Endothelial cell of umbilical vein (primary cell): ENCODE measurements at regions not wholly inside any gene's neighbourhood (a gene's known extent, or its start where the extent isn't known, plus 50 kb on each side); places are given as distances from the start of the nearest gene placed in this dataset.

Experiments used
- BruUV-seq: library from RNA; stranded (reverse); fragments of 400-500 nt; replicated peaks from 2 replicates; lab custom pipeline; 2021; lab: Mats Ljungman, UMichigan
- CTCF ChIA-PET: fragments of 300-600, 350-600 bp; sonication (Branson Sonifier 250); formaldehyde crosslinking; loops from one replicate; lab custom pipeline; 2021; ENCODE audit warnings: antibody characterized with exemption, inconsistent platforms; lab: Charles Lee
- POLR2A ChIA-PET: fragments of 300-600, 350-600 bp; sonication (Branson Sonifier 250); formaldehyde crosslinking; loops from one replicate; lab custom pipeline; 2021; ENCODE audit warnings: antibody characterized with exemption, inconsistent platforms; lab: Charles Lee
- DNase-seq: peaks from one replicate; pipeline ENCODE4 v3.0.0-alpha.2; 2011; ENCODE audit warnings: low read depth, low spot score
- FAIRE-seq: peaks from 2 replicates; lab custom pipeline; 2011; peaks lifted over from hg19 to GRCh38; lab: Jason Lieb, UNC
- H2AFZ ChIP-seq: 2 replicates; pipeline ENCODE4 v1.6.0; 2012; ENCODE audit warnings: low read depth, low read length, control low read depth, inconsistent platforms
- H3K27ac ChIP-seq: 2 replicates; pipeline ENCODE4 v1.5.1; 2011; ENCODE audit warnings: low read depth, mild to moderate bottlenecking, control low read depth, low read length, moderate library complexity; ENCODE audit not compliant: insufficient read depth
- H3K27me3 ChIP-seq, 2 experiments: 2 replicates each; pipeline versions ENCODE4 v1.6.0 to v1.6.1; 2011; ENCODE audit warnings: low read length in 2 of 2, mixed read lengths in 1 of 2; ENCODE audit not compliant: control insufficient read depth in 2 of 2, insufficient read depth in 2 of 2
- H3K36me3 ChIP-seq, 2 experiments: 2 replicates in 1 of 2; 3 replicates in 1 of 2; pipeline ENCODE4 v1.5.1; 2011; ENCODE audit warnings: low read length in 2 of 2, mild to moderate bottlenecking in 1 of 2, moderate library complexity in 1 of 2; ENCODE audit not compliant: control insufficient read depth in 2 of 2, insufficient read depth in 2 of 2; ENCODE audit errors: extremely low read depth in 1 of 2
- H3K4me1 ChIP-seq: 3 replicates; pipeline ENCODE4 v1.5.1; 2011; ENCODE audit warnings: mild to moderate bottlenecking, low read length; ENCODE audit not compliant: control insufficient read depth, insufficient read depth; ENCODE audit errors: extremely low read depth
- H3K4me2 ChIP-seq: 2 replicates; pipeline ENCODE4 v1.6.1; 2011; ENCODE audit warnings: low read length, control low read depth, mixed read lengths; ENCODE audit not compliant: insufficient read depth
- H3K4me3 ChIP-seq, 3 experiments: fragments of 200-600 bp in 1 of 3; sonication (generic), shearing (Covaris generic) in 1 of 3; replicated peaks in 1 of 3; 2 replicates each; pipeline ENCODE4 v1.5.1; 2011 to 2016; ENCODE audit warnings: control low read depth in 3 of 3, low read length in 3 of 3, mild to moderate bottlenecking in 2 of 3, inconsistent platforms in 1 of 3, low read depth in 1 of 3, moderate library complexity in 1 of 3; ENCODE audit not compliant: insufficient read depth in 1 of 3
- H3K79me2 ChIP-seq: 2 replicates; pipeline ENCODE4 v1.6.0; 2012; ENCODE audit warnings: low read length, inconsistent platforms; ENCODE audit not compliant: control insufficient read depth, insufficient read depth
- H3K9ac ChIP-seq: replicated peaks from 2 replicates; pipeline ENCODE3; 2011; ENCODE audit warnings: low read length, control low read depth; ENCODE audit not compliant: insufficient read depth; ENCODE audit errors: extremely low read depth
- H3K9me1 ChIP-seq: replicated peaks from 3 replicates; pipeline ENCODE4 v1.6.0; 2011; ENCODE audit warnings: mild to moderate bottlenecking, low read length; ENCODE audit not compliant: control insufficient read depth, insufficient read depth; ENCODE audit errors: extremely low read depth
- H3K9me3 ChIP-seq: replicated peaks from 2 replicates; pipeline ENCODE4 v1.5.1; 2012; ENCODE audit warnings: low read length, inconsistent platforms; ENCODE audit not compliant: control insufficient read depth, insufficient read depth
- H4K20me1 ChIP-seq: replicated peaks from 2 replicates; pipeline ENCODE3; 2011; ENCODE audit warnings: mild to moderate bottlenecking, low read length; ENCODE audit not compliant: control insufficient read depth, insufficient read depth; ENCODE audit errors: extremely low read depth
- EZH2 ChIP-seq: IDR thresholded peaks from 2 replicates; pipeline ENCODE4 v1.6.1; 2012; ENCODE audit warnings: borderline replicate concordance, low read depth, mild to moderate bottlenecking, moderate library complexity, low read length, inconsistent platforms; ENCODE audit not compliant: severe bottlenecking
- FOS ChIP-seq: IDR thresholded peaks from 2 replicates; pipeline ENCODE4 v1.6.1; 2011; ENCODE audit warnings: mild to moderate bottlenecking, low read length, moderate library complexity, borderline replicate concordance; ENCODE audit not compliant: insufficient read depth
- GATA2 ChIP-seq: IDR thresholded peaks from 2 replicates; pipeline ENCODE4 v1.7.0; 2011; ENCODE audit warnings: low read depth, mild to moderate bottlenecking, moderate library complexity, mixed read lengths, low read length; ENCODE audit not compliant: insufficient read length, insufficient read depth
- POLR2AphosphoS5 ChIP-seq: IDR thresholded peaks from 2 replicates; pipeline ENCODE4 v1.6.1; 2012; ENCODE audit warnings: low read depth, mild to moderate bottlenecking, control low read depth, low read length, moderate library complexity; ENCODE audit not compliant: insufficient read depth
- dilution Hi-C: fragments of 300-500 bp; cut with MboI; formaldehyde crosslinking; loops from one replicate; pipeline ENCODE4 v1.15.0; 2019; ENCODE audit warnings: low sequenced_read_pairs; ENCODE audit not compliant: extremely low pct_ligation_motif_present
- intact Hi-C: fragments of 100-400 bp; cut with micrococcal nuclease; formaldehyde crosslinking; loops from one replicate; pipeline ENCODE4 v1.10.0; 2022
- TF ChIP-seq, protein P1 (sequence below): IDR thresholded peaks from 2 replicates; pipeline ENCODE4 v1.6.1; 2011; ENCODE audit not compliant: insufficient read depth, insufficient read length

DNA sequence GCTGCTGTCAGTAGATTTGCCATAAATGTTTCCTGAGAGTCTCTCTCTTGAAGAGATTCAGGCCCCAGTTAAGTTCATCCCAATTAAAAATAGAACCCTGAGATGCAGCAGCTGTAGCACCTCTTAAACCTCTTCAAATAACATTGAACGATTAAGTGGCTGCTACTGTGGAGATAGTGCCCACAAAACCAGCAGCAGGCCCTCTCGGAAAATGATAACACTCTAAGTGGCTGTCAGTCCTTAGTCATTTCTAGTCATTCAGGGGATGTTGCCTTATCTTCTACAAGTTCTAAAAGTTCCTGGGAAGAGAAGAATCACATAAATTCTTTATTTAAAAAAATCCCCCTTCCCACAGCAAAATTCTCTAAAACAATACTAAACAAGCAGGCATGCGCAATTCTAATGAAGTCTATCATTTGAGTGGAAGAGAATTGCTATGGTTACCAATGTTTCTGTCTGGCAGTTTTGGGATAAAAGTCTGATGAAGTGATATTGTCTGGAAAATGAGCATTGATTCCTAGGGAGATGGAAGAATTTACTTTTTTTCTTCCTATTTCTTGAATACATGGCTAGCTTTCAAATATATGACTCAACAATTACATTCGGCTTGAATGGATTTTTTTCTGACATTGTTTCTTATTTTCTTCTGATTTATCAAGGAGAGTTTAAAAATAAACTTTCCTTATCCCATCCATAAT lies 131.9 kb downstream of the TRMT11 start:
- H2AFZ ChIP-seq: no peak overlapping the region
- dilution Hi-C loops: no loop called here
- no peaks in the 10 kb centered on the region for H3K79me2 ChIP-seq
- no peaks in the 10 kb centered on the region for H4K20me1 ChIP-seq
- intact Hi-C loops: no loop called here
- no peaks in the 10 kb centered on the region for H3K27me3 ChIP-seq
- no peaks in the 10 kb centered on the region for H3K36me3 ChIP-seq
- CTCF ChIA-PET: interaction anchor here (0.9 kb wide), 1 partner anchor 17 kb away, joined by 3 read pairs; no protein-coding TSS in a partner anchor
- BruUV-seq: no TSS peak
- no peaks in the 10 kb centered on the region for H3K9me3 ChIP-seq
- no peak for TF ChIP-seq GATA2
- TF ChIP-seq, protein P1, sequence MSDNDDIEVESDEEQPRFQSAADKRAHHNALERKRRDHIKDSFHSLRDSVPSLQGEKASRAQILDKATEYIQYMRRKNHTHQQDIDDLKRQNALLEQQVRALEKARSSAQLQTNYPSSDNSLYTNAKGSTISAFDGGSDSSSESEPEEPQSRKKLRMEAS: no peak
- POLR2A ChIA-PET: no interaction called here
- H3K9me1 ChIP-seq: no peaks in the 10 kb centered on the region
- H3K4me2 ChIP-seq: no peak overlapping the region
- no peak overlapping the region for H3K27ac ChIP-seq
- H3K9ac ChIP-seq: no peak overlapping the region
- H3K4me1 ChIP-seq: no peaks in the 10 kb centered on the region
- DNase-seq (no peak), FAIRE-seq (peak; percentile 12)
- no peak overlapping the region for H3K4me3 ChIP-seq

DNA sequence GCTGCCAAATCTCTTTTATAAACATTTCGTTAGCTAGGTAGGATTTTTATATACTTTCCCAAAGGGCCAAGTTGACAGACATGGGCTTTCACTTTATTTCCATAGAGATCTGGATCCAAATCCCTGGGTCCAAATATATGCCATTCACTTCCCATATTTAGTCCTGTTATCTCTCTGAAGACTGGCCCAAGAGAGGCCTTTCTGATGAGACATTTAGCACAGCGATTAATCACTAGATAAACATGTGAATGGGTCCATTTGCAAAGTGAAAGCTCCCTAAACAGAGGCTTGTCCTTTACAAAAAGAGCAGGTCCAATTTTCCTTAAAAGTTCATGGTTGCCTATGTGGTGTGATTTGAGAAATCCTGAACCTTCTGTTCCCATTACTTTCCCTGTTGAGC lies 132.6 kb downstream of the TRMT11 start:
- no peaks in the 10 kb centered on the region for H3K9me1 ChIP-seq
- ChIA-PET CTCF (interaction anchor here (0.9 kb wide), 1 partner anchor 16 kb away, joined by 3 read pairs; no protein-coding TSS in a partner anchor), POLR2A (no interaction called here)
- TF ChIP-seq EZH2: no peak
- no peak for TF ChIP-seq FOS
- TF ChIP-seq GATA2: no peak
- no peak for TF ChIP-seq POLR2AphosphoS5
- no peaks in the 10 kb centered on the region for H3K9me3 ChIP-seq
- FAIRE-seq (no peak), DNase-seq (no peak)
- intact Hi-C loops: no loop called here
- H3K9ac ChIP-seq: no peak overlapping the region
- BruUV-seq: no TSS peak
- H3K79me2 ChIP-seq: no peaks in the 10 kb centered on the region
- H4K20me1 ChIP-seq: no peaks in the 10 kb centered on the region
- no peak overlapping the region for H2AFZ ChIP-seq
- no peaks in the 10 kb centered on the region for H3K36me3 ChIP-seq
- no peak overlapping the region for H3K27ac ChIP-seq
- no peak overlapping the region for H3K4me3 ChIP-seq
- dilution Hi-C loops: no loop called here
- H3K4me1 ChIP-seq: no peaks in the 10 kb centered on the region
- H3K4me2 ChIP-seq: no peak overlapping the region
- no peaks in the 10 kb centered on the region for H3K27me3 ChIP-seq
